Transverse colon (tissue), 3 donors: ENCODE measurements at regions not wholly inside any gene's neighbourhood (a gene's known extent, or its start where the extent isn't known, plus 50 kb on each side); places are given as distances from the start of the nearest gene placed in this dataset.

Experiments
- CTCF ChIP-seq, 5 experiments: fragments of 200-600 bp in 3 of 5; fragments of 450-650 bp in 2 of 5; sonication (generic) in 3 of 5; IDR thresholded peaks; 1 replicate in 2 of 5; 2 replicates in 3 of 5; pipeline ENCODE4 v1.5.1; 2016 to 2017; ENCODE audit warnings: antibody characterized with exemption in 5 of 5, inconsistent platforms in 3 of 5, mild to moderate bottlenecking in 2 of 5, moderate library complexity in 1 of 5
- EP300 ChIP-seq: sonication (generic); formaldehyde crosslinking; IDR thresholded peaks from one replicate; pipeline ENCODE4 v1.6.1; 2017; ENCODE audit warnings: antibody characterized with exemption, low read depth
- POLR2A ChIP-seq: fragments of 450-650 bp; IDR thresholded peaks from one replicate; pipeline ENCODE4 v1.6.1; 2016; ENCODE audit warnings: antibody characterized with exemption, mild to moderate bottlenecking, moderate library complexity

GRCh38 chr10:111319866-111320265, 243.0 kb downstream of the ADRA2A start:
- TF ChIP-seq POLR2A (no peak), CTCF (IDR thresholded peaks at IDR 0.05) (no peak), EP300 (no peak)
